GM19395 (cell line): ENCODE measurements at regions not wholly inside any gene's neighbourhood (a gene's known extent, or its start where the extent isn't known, plus 50 kb on each side); places are given as distances from the start of the nearest gene placed in this dataset.
"Not testable (repeated sequence)": the region's sequence is repeated elsewhere in the genome, so short reads cannot be mapped to it uniquely, and the experiment has no call there.

ENCODE experiments used
- ATAC-seq: cut with Tn5 transposase; IDR thresholded peaks from one replicate; pipeline ENCODE4 v1.9.1; 2021; ENCODE audit warnings: mild to moderate bottlenecking, moderate library complexity; ENCODE audit not compliant: unreplicated experiment

GRCh38 chr4:19540859-19541540, 710.7 kb upstream of the SLIT2 start:
- ATAC-seq, result no peak

- ATAC-seq, result no peak
These were observed 712.5 kb upstream of the SLIT2 start for GRCh38 chr4:19539201-19539600.

- no peak for ATAC-seq
These were observed 717.5 kb upstream of the SLIT2 start for GRCh38 chr4:19534159-19534558.

GRCh38 chr4:19531906-19532848, 719.5 kb upstream of the SLIT2 start:
- ATAC-seq, result no peak

GRCh38 chr4:19523964-19524363, 727.7 kb upstream of the SLIT2 start:
- ATAC-seq, result no peak

GRCh38 chr4:19522966-19523365, 728.7 kb upstream of the SLIT2 start:
- ATAC-seq, result no peak

GRCh38 chr4:19520939-19521520, 730.7 kb upstream of the SLIT2 start:
- ATAC-seq, result no peak

- ATAC-seq, result no peak
These were observed 737.2 kb upstream of the SLIT2 start for GRCh38 chr4:19514276-19515070.

- no peak for ATAC-seq
These were observed 739.6 kb upstream of the SLIT2 start for GRCh38 chr4:19512086-19512485.

GRCh38 chr4:19510993-19511392, 740.7 kb upstream of the SLIT2 start:
- ATAC-seq, result no peak

- no peak for ATAC-seq
These were observed 743.3 kb upstream of the SLIT2 start for GRCh38 chr4:19508442-19508841.

GRCh38 chr4:19497705-19498104, 754.0 kb upstream of the SLIT2 start:
- no peak for ATAC-seq

GRCh38 chr4:19496756-19497155, 754.9 kb upstream of the SLIT2 start:
- ATAC-seq, result no peak

- ATAC-seq, result no peak
These were observed 756.7 kb upstream of the SLIT2 start for GRCh38 chr4:19494961-19495360.

- ATAC-seq, result no peak
These were observed 759.1 kb upstream of the SLIT2 start for GRCh38 chr4:19492606-19493005.

GRCh38 chr4:19486400-19486799, 765.3 kb upstream of the SLIT2 start:
- ATAC-seq, result no peak

- ATAC-seq, result no peak
These were observed 772.9 kb upstream of the SLIT2 start for GRCh38 chr4:19478791-19479190.

- ATAC-seq, result no peak
These were observed 778.1 kb upstream of the SLIT2 start for GRCh38 chr4:19473569-19473968.

- no peak for ATAC-seq
These were observed 779.0 kb upstream of the SLIT2 start for GRCh38 chr4:19472666-19473065.

GRCh38 chr4:19470001-19470400, 781.7 kb upstream of the SLIT2 start:
- not testable (repeated sequence) for ATAC-seq

GRCh38 chr4:19462117-19462516, 789.6 kb upstream of the SLIT2 start:
- no peak for ATAC-seq
